GM21515 (cell line): ENCODE measurements at regions not wholly inside any gene's neighbourhood (a gene's known extent, or its start where the extent isn't known, plus 50 kb on each side); places are given as distances from the start of the nearest gene placed in this dataset.

Experiments
- ATAC-seq: cut with Tn5 transposase; IDR thresholded peaks from one replicate; pipeline ENCODE4 v1.9.1; 2021; ENCODE audit not compliant: unreplicated experiment

- no peak for ATAC-seq
Observed at GRCh38 chr1:113219377-113219776, 146.4 kb downstream of the LRIG2 start.

DNA sequence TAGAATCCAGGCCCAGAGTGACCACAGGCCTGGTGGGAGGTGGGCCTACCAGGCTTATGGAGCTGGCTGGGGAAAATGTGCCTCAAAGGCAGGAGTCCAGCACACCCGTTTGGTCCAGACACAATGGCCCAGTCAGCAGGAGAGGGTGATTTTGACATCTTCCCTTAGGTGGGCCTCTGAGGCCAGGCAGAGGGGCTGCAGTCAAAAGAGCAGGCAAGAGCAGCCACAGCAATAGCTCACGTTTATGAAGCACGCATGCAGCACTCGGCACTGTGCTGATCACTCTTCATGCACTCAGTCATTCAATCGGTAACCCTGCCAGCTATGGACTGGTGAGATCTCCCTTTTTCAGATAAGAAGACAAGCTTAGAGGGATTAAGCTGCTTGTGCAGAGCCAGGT lies 146.8 kb downstream of the LRIG2 start:
- ATAC-seq = no peak

DNA sequence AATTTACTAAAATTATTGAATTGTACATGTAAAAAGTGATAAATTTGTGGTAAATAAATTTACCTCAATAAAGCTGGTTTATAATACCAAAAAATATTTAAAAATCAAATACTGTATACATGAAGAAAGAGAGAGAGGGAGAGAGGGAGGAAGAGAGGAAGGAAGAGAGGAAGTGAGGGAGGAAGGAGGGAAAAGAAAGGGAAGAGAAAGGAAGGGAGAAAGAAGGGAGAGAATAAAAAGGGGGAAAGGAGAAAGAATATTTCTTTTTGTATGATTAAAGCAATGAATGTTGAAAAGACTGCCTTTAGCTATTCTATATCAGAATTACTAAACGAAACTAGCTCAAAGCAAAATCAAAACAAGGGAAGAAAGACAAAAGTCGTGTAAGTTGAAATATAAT lies 150.0 kb downstream of the LRIG2 start:
- ATAC-seq = no peak

DNA sequence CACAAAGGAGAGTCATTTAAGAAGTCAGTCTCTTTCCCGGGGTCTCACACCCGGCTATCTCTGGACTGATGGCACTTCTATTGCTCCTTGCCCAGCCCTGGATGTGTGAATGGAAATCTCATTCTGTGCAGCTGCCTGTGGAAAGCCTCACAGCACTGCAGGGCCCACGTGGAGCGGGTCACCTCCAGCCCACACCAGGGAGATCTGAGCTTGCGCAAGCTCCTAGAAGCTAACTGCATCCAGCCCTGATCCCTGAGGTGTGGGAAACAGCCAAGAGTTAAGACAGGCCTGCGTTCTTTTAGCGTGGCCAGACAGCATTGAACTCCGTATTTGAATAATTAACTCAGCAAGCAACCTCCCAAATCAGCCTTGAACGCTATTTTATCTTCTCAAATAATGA lies 150.5 kb downstream of the LRIG2 start:
- no peak for ATAC-seq

GRCh38 chr1:113226148-113226547 lies 153.2 kb downstream of the LRIG2 start:
- peak; percentile 64 for ATAC-seq

DNA sequence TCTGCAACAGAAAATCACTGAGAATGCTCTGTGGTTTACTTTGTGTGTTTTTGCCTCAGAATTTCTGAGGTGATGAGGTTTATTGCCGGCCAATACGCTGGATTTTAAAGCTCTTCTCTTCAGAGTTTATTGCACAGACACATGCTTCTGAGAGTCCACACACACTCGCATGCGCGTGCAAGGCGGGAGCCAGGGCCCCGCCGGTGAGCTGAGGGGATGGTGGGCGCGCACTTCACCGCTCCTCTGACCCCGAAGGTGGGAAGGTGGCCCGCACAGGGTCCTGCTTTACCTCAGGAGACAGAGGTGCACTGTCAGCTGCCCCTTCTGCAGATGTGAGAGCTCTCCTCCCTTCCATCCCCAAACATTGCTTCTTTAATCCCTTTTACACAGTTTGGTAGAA lies 158.4 kb upstream of the MAGI3 start:
- ATAC-seq = no peak

DNA sequence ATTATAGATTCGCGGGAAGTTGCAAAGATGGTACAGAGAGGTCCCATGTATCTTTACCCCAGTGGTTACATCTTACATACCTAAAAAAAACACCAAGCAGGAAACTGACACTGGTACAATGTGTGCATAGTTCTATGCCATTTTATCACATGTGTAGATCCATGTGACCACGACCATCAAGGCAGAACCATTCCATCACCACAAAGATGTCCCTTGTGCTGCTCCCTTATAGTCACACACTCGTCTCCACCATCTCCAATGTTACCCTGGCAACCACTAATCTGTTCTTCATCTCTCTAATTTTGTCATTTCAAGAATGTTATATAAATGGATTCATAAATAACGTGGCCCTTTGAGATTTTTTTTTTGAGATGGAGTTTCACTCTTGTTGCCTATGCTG lies 156.9 kb upstream of the MAGI3 start:
- ATAC-seq = no peak

DNA sequence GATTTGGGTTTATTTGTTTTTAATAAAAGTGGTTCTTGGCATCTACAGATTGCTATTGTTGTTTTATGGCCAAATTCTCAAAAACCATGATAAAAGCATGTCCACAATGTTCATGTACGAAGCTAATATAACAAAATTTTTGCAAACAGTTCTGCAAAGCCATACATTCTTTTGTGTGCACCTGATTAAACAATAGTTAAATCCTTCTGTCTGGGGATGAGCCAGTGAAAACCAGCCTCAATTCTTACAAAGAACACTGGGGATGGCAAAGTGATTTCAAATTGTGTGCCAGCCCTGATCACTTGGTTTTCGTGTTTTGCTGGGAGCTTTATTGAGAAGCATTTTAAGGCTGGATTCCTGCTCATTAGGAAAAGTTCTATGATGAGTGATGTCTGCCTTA lies 149.1 kb upstream of the MAGI3 start:
- ATAC-seq = no peak

- ATAC-seq = no peak
Observed at GRCh38 chr1:113242481-113242880, 147.8 kb upstream of the MAGI3 start.

DNA sequence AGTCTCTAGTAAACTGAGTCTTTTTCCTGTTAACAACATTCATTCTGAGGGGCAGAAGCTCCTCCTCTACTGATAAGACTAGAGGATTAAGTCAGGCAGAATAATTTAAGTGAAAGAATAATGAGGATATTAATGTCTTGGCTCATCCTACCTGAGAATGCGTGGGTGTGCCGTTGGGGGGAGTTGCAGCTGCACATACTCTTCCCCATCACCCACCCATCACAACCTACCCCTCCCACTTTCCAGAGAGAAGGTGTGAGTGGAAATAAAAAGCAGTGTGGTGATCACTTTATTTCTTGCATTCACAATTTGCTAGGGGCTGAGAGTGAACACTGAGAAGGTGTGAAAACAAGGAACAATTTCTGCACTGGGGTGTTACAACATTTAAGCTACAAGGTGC lies 146.8 kb upstream of the MAGI3 start:
- ATAC-seq = no peak

DNA sequence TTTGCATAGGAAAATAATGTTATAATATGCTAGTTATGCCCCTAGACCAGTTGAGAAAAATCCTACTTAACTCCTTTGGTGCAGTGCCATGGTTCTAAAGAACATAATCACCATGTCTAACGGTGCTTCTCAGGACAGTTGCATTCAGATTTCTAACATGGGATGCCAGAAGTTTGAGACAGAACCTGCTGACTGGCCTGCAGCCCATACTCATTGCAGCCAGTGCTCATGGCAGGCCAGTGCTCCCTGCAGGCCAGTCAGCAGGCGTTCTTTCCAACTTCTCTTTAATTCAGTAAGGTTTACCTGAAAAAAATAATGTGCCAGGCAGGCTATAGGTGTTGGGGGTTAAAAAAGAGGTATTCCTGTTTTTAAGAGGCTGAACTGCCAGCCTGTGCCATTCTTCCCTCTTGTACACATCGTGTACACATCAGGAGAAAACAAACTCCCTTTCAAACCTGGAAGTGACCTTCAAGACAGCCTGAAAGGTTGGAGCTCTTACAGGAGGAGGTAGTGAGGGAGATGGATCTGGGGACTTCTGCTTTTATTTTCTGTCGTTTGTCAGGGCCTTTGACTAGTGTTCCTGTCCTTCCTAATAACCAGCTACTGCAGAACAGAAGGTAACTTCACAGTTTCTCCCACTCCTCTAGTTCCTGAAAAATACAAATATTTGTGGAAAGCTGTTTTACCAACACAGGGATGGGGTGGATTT lies 146.0 kb upstream of the MAGI3 start:
- ATAC-seq = no peak

- no peak for ATAC-seq
Observed at GRCh38 chr1:113245252-113245651, 145.1 kb upstream of the MAGI3 start.

DNA sequence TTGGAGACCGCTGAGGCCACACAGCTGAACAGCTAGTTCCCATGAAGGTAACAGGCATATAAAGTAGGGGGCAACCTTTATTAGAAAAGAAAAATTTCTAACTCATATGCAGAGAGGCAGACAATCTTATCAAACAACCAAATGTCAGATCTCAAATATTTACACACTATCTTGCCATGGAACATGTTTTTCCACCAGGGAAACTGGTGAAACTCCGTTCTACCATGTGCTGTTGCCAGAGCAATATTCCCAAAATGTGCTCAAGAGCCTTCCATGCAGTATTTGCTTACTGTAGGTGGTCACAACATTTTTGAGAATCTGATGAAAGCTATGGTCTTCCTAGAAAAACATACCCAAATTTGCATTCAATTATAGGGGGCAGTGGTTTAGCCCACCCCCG lies 143.4 kb upstream of the MAGI3 start:
- ATAC-seq = no peak

DNA sequence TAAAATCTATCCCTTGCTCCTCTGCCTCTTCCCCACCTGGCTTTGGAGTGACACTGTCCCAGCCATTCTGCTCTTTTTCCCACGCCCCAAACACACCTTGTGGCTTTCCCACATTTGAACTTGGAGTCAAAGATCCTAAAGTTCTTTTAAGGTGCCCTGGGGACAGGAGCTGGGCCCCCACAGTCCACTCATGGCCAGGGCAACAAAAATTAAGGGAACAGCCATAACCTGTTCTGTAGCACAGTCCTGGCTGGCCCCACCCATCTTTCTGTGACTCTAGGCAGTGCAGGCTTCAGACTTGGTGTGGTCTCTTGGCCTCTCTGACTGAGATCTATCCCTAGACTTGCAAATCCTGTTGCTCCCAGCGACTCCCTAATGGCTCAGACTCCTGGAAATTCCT lies 143.0 kb upstream of the MAGI3 start:
- no peak for ATAC-seq

GRCh38 chr1:113247782-113248181 lies 142.5 kb upstream of the MAGI3 start:
- no peak for ATAC-seq

DNA sequence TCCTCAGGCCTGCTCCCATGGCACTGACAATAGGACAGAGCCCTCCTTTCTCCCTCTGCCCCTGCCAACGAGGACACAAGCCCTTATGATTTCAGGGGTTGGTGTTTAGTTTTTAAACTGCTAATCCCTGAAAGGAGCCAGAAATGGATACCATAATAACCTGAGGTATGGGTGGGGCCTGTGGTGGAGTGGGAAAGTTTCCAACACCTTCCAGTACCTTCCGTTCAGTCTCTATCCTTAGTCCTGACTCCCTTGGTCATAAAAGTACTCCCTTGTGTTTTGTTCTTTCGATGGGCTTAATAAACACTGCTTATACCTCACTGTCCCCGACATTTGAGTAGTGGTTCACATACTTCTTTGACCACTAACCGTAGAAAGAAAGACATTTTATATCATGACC lies 141.8 kb upstream of the MAGI3 start:
- ATAC-seq = no peak

- no peak for ATAC-seq
Observed at GRCh38 chr1:113250161-113250560, 140.2 kb upstream of the MAGI3 start.

DNA sequence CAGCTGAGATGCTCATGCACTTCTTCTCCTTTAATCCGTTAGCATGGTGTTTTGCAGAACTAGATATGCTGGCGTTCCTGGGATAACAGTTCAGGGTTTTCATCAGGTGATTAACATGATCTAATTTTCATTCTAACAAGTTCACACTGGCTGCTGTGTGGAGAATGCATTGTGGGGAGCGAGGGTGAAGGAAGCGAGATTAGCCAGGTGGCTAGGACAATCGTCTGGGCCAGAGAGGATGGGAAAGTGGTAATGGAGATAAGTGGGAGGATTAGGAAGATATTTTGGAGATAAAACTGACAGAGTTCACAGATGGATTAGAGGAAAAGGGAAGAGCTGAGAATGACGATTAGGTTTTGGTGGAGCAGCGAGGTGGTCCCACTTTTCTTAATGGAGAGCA lies 138.1 kb upstream of the MAGI3 start:
- ATAC-seq = no peak

GRCh38 chr1:113253187-113253586 lies 137.1 kb upstream of the MAGI3 start:
- ATAC-seq = no peak

- no peak for ATAC-seq
Observed at GRCh38 chr1:113253590-113253989, 136.7 kb upstream of the MAGI3 start.

DNA sequence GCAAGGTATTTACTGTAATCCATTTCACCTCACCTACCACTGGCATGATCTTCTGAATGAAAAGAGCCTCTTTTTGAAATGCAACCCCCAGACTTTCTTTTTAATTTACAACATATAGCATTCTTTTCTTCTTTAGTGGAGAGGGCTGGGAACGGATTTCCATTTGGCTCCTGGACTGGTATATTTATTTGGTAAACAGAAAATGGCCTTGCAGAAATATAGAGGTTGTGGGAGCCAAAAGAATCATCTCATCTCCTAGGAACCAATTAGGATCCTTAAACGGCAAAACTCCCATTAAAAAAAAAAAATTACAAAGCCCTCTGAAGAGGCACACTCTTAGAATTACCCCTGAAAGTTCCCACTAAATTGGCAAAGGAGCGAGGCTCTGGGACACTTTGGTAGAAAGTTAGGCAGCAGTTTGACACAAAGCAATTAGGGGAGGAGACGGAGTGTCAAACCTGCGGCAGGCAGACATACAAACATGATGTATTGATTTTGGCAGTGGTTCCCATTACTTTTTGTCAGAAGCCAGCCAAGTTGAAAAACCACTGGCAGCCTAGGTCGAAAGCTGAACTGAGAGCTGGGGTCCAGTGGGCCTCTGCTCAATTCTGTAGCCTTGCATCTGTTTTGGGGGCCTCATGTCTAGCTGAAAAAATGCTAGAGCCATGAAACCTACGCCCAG lies 135.1 kb upstream of the MAGI3 start:
- ATAC-seq = no peak

DNA sequence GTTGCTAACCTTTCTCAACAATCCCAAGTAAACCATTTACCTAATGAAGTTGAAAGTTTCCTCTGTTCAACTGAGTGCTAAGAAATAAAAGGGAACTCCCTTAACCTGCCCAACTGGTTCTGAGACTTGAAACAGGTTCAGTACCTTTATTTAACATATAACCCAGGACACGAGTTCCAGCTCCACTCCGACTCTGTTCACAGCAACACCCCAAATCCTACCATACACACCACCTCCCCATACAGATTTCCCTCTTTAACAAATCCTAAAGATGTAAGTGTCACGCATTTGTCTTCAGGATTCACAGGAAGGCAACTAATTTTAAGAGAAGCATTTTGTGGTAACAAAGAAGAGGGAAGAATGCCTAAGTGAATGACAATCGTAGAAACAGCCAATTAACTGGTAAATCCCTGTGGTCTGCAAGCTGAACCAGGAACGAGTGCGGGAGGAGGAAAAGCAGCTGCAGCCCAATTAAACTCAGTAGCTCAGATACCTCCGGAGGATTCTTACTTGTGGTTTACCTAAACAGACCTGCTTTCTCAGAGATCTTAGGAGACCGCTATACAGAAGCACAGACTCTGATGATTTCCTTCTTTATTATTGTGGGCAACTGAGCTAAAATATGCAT lies 134.5 kb upstream of the MAGI3 start:
- no peak for ATAC-seq

DNA sequence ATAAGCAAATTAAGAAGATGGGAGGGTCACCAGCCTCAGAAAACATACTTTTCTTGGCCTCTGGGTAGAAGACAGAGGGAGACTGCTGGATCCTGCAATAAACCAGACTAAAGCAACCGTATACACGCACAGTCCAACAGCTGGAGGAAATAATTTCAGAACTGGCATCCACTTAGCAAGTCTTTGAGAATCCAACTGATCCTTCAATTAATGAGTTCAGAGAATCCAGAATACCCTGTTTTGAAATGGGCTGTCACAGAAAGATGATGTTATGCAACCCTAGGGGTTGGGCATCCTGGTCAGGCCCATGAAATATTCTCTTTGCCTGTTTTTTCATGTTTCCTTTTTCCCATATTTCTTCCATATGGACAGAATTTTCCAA lies 134.0 kb upstream of the MAGI3 start:
- no peak for ATAC-seq
